HG03469 (cell line): ENCODE measurements at regions not wholly inside any gene's neighbourhood (a gene's known extent, or its start where the extent isn't known, plus 50 kb on each side); places are given as distances from the start of the nearest gene placed in this dataset.

Source experiments
- ATAC-seq: cut with Tn5 transposase; IDR thresholded peaks from one replicate; pipeline ENCODE4 v1.9.1; 2021; ENCODE audit warnings: mild to moderate bottlenecking, moderate library complexity, moderate number of reproducible peaks; ENCODE audit not compliant: unreplicated experiment

GRCh38 chr15:79656151-79657000 is 224.2 kb downstream of the MINAR1 start:
- no peak for ATAC-seq

- ATAC-seq, result no peak
Observed at GRCh38 chr15:79657722-79658121, 225.6 kb downstream of the MINAR1 start.

DNA sequence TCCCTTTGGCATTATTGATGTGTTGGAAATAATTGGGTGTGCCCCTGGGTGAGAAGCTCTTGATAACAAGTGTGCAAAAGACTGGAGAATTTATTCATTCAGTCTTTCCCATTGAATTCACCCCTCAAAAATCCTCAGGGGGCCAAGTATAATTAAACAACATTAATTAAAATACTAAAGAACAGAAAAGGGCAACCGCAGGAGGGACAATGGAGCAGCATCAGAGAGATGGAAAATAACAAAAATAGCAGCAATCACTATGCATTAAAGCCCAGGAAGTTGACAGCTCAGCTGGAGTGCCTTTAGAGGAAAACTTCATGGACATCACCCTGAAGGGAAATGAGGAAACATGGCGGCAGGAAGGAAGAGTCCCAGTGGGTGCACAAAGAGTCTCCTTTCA is 227.6 kb downstream of the MINAR1 start:
- no peak for ATAC-seq

- no peak for ATAC-seq
Observed at GRCh38 chr15:79661411-79661810, 229.3 kb downstream of the MINAR1 start.

DNA sequence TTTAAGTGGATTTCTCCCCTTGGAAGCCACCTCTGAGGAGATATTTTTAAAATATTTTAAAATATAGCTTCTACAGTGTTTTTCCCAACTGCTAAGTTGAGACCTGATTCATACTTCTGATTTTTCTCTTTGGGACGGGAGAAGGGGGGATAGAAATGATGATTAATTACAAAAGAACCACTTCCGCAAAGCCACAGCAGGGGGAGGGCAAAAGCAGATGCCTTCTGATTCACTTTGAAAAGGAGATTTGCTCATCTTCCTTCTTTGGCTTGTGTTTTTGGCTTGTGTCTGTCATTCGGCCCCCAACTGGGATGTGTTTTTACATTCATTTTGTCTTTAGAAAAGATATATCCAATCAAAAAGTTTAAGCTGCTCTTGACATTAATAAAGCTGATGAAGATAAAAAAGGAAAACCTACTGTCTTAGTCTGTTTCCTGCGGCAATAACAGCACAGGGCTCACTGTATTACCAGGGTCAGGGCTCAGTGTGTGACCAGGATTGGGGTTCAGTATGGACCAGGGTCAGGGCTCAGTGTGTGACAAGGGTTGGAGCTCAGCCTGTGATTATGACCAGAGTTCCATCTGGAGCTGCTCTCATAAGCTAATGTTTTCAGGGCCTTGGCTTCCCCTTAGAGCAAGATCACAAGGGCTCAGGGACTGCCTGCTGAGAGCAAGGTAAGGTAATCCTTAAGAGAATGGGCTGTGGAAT is 223.2 kb downstream of the MTHFS start:
- peak; percentile 58 for ATAC-seq

GRCh38 chr15:79674124-79674465 is 222.7 kb downstream of the MTHFS start:
- no peak for ATAC-seq

- ATAC-seq, result no peak
Observed at GRCh38 chr15:79675982-79676381, 220.8 kb downstream of the MTHFS start.

DNA sequence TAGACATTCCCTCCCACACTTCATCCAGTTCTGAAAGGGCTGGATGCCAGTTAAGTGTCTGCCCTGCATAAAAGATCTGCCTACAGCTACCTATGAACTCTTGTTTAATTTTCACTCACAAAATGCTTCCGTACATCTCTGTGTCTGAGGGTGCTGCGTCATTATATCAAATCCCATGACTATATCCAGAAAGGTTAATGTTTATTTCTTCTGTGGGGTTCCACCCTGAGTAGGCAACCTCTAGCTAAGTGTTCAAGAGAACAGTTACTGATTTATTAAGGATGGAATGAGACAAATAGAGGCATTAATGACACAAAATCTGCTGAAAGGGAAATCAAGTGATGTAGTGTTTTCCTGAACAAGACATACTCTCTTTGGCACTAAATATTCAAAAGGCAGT is 220.2 kb downstream of the MTHFS start:
- ATAC-seq, result no peak

DNA sequence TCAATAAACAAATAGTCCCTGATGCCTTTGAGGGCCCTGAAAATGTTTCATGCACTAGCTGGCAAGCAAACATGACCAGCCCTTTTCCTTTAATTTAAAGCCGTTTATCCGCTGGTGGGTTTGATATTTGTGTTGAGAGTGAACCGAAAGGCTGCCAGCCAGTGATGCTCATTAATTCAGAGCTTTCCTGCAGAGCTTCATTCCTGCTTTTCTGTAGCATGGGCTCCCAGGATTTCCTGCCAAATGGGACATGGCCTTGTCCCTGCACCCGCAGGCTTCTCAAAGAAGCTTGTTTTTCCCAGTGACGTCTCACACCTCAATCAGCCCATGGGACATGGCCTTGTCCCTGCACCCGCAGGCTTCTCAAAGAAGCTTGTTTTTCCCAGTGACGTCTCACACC is 219.6 kb downstream of the MTHFS start:
- no peak for ATAC-seq

DNA sequence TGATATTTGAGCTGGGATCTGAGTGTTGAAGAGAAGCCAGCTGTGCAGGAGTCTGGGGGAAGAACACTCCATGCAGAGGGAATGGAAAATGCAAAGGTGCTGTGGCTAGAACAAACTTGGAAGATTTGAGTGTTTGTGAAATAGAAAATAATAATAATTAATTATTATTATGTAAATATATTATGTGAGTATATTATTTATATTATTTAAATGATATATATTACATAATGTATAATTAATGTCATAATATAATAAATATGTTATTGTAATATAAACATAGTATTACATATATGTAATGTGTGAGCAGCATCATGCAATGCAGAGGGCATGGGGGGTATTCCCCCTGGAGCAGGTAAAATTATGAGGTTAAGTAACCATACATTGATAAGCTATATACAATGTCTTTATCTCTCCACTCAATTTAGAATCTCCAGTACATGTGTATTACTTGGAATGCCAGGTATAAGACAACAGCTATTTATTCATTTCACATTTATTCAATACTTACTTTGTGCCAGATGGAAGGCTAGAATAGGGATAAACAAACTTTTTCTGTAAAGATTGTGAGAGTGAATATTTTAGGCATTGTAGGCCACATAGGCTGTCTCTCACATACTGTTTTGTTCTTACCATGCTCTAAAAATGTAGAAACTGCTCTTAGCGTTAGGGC is 218.6 kb downstream of the MTHFS start:
- no peak for ATAC-seq

- ATAC-seq, result no peak
Observed at GRCh38 chr15:79680720-79681119, 216.1 kb downstream of the MTHFS start.

- no peak for ATAC-seq
Observed at GRCh38 chr15:79682285-79682684, 214.5 kb downstream of the MTHFS start.

- no peak for ATAC-seq
Observed at GRCh38 chr15:79682851-79683288, 213.9 kb downstream of the MTHFS start.

DNA sequence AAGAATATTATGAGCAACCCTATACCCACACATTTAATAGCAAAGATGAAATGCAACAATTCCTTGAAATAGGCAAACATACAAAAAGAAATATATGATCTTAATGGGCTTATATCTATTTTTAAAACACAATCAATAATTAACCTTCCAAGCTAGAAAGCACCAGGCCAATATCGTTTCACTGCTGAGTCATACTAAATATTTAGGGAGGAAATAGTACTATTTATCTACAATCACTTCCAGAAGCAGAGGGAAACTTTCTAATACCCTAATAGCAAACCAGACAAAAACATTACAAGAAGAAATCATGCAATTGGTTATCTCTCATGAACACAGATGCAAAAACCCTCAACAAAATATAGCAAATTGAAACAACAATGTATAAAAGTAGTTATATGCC is 207.8 kb downstream of the MTHFS start:
- no peak for ATAC-seq

GRCh38 chr15:79700951-79701480 is 195.8 kb downstream of the MTHFS start:
- no peak for ATAC-seq

DNA sequence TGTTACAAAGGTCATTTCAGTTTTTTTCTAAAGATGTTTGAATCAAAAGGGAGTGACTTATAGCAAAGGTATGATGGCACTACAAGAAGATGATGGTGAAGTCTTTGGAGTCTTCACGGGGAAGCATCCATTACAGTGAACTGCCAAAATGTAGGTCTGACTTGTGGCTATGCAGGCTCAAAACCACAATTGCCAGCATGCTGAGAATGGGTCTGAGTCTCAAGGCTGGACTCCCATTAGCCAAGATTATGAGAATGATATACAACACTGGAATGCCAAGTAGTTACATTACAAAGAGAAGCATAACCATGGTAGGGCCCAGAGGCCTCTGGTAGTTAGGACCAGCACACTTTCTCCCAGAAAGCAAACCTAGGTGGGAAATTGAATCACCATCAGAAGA is 194.2 kb downstream of the MTHFS start:
- no peak for ATAC-seq

- ATAC-seq, result no peak
Observed at GRCh38 chr15:79721256-79721655, 175.6 kb downstream of the MTHFS start.

GRCh38 chr15:79724312-79724711 is 172.5 kb downstream of the MTHFS start:
- ATAC-seq, result no peak

DNA sequence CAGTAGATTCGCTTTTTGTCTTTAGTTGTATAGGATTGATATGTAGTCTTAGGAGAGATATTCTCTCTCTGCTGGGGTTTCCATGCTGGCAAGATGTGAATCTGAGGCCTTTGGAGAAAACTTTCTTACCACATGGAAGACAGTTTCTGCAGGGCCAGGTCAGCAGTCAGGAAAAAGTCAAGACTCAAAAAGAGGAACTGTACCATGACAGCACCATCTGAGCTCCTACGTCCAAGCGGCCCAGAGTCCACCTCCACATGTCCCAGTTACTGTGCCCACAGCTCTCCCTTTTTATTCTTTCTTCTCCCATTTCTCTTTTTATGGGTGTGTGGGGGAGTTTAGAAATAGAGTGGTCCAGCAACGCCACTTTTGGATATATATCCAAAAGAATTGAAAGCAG is 172.0 kb downstream of the MTHFS start:
- no peak for ATAC-seq

DNA sequence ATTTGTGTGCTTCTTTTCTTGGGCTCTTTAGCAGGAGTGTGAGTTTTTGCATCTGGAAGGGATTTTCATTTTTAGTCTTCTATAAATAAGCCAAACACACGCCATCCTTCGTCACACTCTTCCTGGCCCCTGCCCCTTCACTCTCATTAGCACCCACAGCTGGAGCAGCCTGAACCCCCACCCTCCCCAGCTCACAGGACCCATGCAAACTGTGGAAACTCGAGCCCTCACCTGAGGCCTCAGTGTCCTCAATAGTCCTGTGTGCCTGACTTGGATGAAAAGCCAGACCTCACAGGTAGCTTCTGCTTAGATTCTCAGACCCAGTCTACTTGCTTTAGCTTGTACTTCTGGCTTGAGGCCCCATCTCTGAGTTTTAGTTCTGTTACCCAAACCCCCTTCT is 167.9 kb downstream of the MTHFS start:
- ATAC-seq, result no peak

DNA sequence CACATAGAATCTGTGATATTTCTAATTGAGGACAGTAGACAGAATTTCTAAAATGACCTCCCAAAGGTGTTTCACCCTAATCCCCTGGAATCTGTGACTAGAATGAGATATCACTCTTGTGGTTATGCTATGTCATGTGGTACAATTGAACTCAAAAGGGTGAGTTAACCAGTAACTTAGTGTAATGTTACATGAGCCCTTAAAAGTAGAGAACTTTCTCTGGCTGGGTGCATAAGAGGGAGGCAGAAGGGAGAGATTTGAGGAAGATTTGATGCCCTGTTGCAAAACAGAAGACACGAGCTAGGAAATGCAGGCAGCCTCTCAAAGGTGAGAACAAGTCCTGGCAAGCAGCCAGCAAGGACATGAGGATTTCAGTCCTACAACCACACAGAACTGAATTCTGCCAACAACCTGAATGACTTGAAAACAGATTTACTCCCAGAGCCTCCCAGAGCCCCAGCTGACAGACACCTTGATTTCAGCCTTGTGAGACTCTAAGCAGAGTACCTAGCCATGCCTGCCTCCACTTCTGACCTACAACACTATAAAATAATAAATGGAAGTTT is 160.3 kb downstream of the MTHFS start:
- no peak for ATAC-seq
